BJ (cell line): ENCODE measurements at regions not wholly inside any gene's neighbourhood (a gene's known extent, or its start where the extent isn't known, plus 50 kb on each side); places are given as distances from the start of the nearest gene placed in this dataset.

Source experiments
- CTCF ChIA-PET: fragments of 350-600 bp; formaldehyde crosslinking; extraction: SDS; loops from one replicate; lab custom pipeline; 2021; ENCODE audit warnings: antibody characterized with exemption, inconsistent platforms; lab: Yijun Ruan, JAX
- POLR2A ChIA-PET: fragments of 300-600 bp; sonication (Branson Sonifier 250); formaldehyde crosslinking; extraction: SDS; loops from one replicate; lab custom pipeline; 2021; ENCODE audit warnings: antibody characterized with exemption; lab: Charles Lee
- DNase-seq: peaks from one replicate; pipeline ENCODE4 v3.0.0-alpha.2; 2011; ENCODE audit warnings: low read depth
- H3K27me3 ChIP-seq: 2 replicates; pipeline ENCODE4 v1.6.0; 2011; ENCODE audit warnings: low read length; ENCODE audit not compliant: control insufficient read depth, insufficient read depth
- H3K36me3 ChIP-seq: 2 replicates; pipeline ENCODE4 v1.5.1; 2011; ENCODE audit warnings: low read length; ENCODE audit not compliant: control insufficient read depth, insufficient read depth
- H3K4me3 ChIP-seq: 2 replicates; pipeline ENCODE4 v1.5.1; 2011; ENCODE audit warnings: low read depth, mild to moderate bottlenecking, control low read depth, low read length
- CTCF ChIP-seq: IDR thresholded peaks from 2 replicates; pipeline ENCODE4 v1.5.1; 2011; ENCODE audit warnings: low read depth, mild to moderate bottlenecking, control low read depth, inconsistent platforms, low read length, moderate library complexity; ENCODE audit not compliant: insufficient read depth

- Histone ChIP-seq H3K36me3 (no peaks in the 10 kb centered on the region), H3K4me3 (no peak overlapping the region), H3K27me3 (no peaks in the 10 kb centered on the region)
- no peak for TF ChIP-seq CTCF
- CTCF ChIA-PET: interaction anchor here (1.1 to 2.7 kb wide), 2 partner anchors 17 to 68 kb away, joined by 3 to 12 read pairs; no protein-coding TSS in a partner anchor
- POLR2A ChIA-PET: no interaction called here
- no peak for DNase-seq
Measured at GRCh38 chr5:4947893-4948536, 192.1 kb upstream of the ADAMTS16 start.

DNA sequence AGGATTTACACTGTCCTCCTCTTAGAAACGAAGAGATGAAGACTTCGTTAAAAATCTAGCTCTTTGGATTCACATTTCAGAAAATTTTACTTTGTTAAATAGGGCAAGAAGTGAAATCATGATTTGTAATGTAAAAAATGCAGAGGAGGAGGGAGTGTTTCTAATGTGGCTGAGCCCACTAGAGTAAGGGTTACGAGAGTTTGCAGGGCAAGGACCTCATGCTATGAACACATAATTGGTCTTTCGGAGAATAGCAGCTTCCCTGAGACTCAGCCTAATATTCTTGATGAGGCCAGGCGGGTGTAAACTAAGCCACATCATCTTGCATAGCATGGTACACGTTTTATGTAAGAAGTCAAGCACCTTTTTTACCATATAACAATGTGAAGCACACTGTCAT, 191.0 kb upstream of the ADAMTS16 start:
- no peak overlapping the region for H3K4me3 ChIP-seq
- H3K27me3 ChIP-seq: no peaks in the 10 kb centered on the region
- no peak for TF ChIP-seq CTCF
- H3K36me3 ChIP-seq: no peaks in the 10 kb centered on the region
- DNase-seq: no peak
- ChIA-PET CTCF (no interaction called here), POLR2A (no interaction called here)

- no peak for DNase-seq
- no peaks in the 10 kb centered on the region for H3K36me3 ChIP-seq
- CTCF ChIA-PET: no interaction called here
- POLR2A ChIA-PET: no interaction called here
- no peak for TF ChIP-seq CTCF
- H3K4me3 ChIP-seq: no peak overlapping the region
- no peaks in the 10 kb centered on the region for H3K27me3 ChIP-seq
Measured at GRCh38 chr5:4953576-4953975, 186.6 kb upstream of the ADAMTS16 start.

- Histone ChIP-seq H3K4me3 (no peak overlapping the region), H3K36me3 (no peaks in the 10 kb centered on the region), H3K27me3 (no peaks in the 10 kb centered on the region)
- no peak for TF ChIP-seq CTCF
- POLR2A ChIA-PET: no interaction called here
- DNase-seq: no peak
- CTCF ChIA-PET: no interaction called here
Measured at GRCh38 chr5:4954048-4954447, 186.1 kb upstream of the ADAMTS16 start.

DNA sequence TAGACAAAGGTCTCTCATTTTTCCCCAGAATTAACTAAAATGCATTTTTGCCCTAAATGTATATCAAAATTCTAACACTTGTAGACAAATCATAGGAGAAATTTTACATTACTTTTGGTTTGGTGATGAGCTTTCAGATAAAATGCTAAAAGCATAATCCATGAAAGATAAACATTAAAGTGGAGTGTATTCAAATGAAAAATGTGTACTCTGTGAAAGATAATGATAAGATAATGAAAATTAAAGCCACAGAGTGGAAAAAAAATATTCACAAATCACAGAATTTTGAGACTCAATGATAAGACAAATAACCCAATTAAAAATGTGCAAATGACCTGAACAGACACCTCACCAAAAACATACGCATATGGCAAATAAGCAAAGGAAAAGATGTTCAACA, 176.9 kb upstream of the ADAMTS16 start:
- Histone ChIP-seq H3K27me3 (no peaks in the 10 kb centered on the region), H3K36me3 (no peaks in the 10 kb centered on the region), H3K4me3 (no peak overlapping the region)
- no peak for DNase-seq
- TF ChIP-seq CTCF: no peak
- ChIA-PET CTCF (no interaction called here), POLR2A (no interaction called here)
